ENCODE measurements at regions not wholly inside any gene's neighbourhood (a gene's known extent, or its start where the extent isn't known, plus 50 kb on each side); places are given as distances from the start of the nearest gene placed in this dataset.

- TF ChIP-seq CTCF (IDR thresholded peaks at IDR 0.05; ENCODE audit: borderline replicate concordance, control extremely low read depth, extremely low read depth, insufficient read depth, missing control alignments): no peak
- in situ Hi-C loops (cut with MboI; ENCODE audit: low sequenced_read_pairs, unreplicated experiment): no loop called here
- no peak for DNase-seq (ENCODE audit: low spot score)
Observed at GRCh38 chr12:91887957-91888356, 257.7 kb downstream of the BTG1 start.

GRCh38 chr12:91885851-91886731 is 259.6 kb downstream of the BTG1 start:
- no peak for DNase-seq (ENCODE audit: low spot score)
- in situ Hi-C loops (cut with MboI; ENCODE audit: low sequenced_read_pairs, unreplicated experiment): no loop called here
- no peak for TF ChIP-seq CTCF (IDR thresholded peaks at IDR 0.05; ENCODE audit: borderline replicate concordance, control extremely low read depth, extremely low read depth, insufficient read depth, missing control alignments)

GRCh38 chr12:91884230-91884629 is 261.4 kb downstream of the BTG1 start:
- TF ChIP-seq CTCF (IDR thresholded peaks at IDR 0.05; ENCODE audit: borderline replicate concordance, control extremely low read depth, extremely low read depth, insufficient read depth, missing control alignments): no peak
- DNase-seq (ENCODE audit: low spot score): no peak
- in situ Hi-C loops (cut with MboI; ENCODE audit: low sequenced_read_pairs, unreplicated experiment): no loop called here

GRCh38 chr12:91883811-91884210 is 261.8 kb downstream of the BTG1 start:
- in situ Hi-C loops (cut with MboI; ENCODE audit: low sequenced_read_pairs, unreplicated experiment): no loop called here
- no peak for TF ChIP-seq CTCF (IDR thresholded peaks at IDR 0.05; ENCODE audit: borderline replicate concordance, control extremely low read depth, extremely low read depth, insufficient read depth, missing control alignments)

GRCh38 chr12:91882910-91883309 is 262.7 kb downstream of the BTG1 start:
- TF ChIP-seq CTCF (IDR thresholded peaks at IDR 0.05; ENCODE audit: borderline replicate concordance, control extremely low read depth, extremely low read depth, insufficient read depth, missing control alignments): no peak
- no peak for DNase-seq (ENCODE audit: low spot score)
- in situ Hi-C loops (cut with MboI; ENCODE audit: low sequenced_read_pairs, unreplicated experiment): no loop called here

More at GRCh38 chr12:91883811-91884210, 261.8 kb downstream of the BTG1 start:
- DNase-seq (ENCODE audit: low spot score): no peak

- TF ChIP-seq CTCF (IDR thresholded peaks at IDR 0.05; ENCODE audit: borderline replicate concordance, control extremely low read depth, extremely low read depth, insufficient read depth, missing control alignments): no peak
- in situ Hi-C loops (cut with MboI; ENCODE audit: low sequenced_read_pairs, unreplicated experiment): no loop called here
- no peak for DNase-seq (ENCODE audit: low spot score)
Observed at GRCh38 chr12:91880528-91880927, 265.1 kb downstream of the BTG1 start.

All from GM13976 (cell line).